HepG2 (cell line): ENCODE measurements at regions not wholly inside any gene's neighbourhood (a gene's known extent, or its start where the extent isn't known, plus 50 kb on each side); places are given as distances from the start of the nearest gene placed in this dataset.
A peak's percentile ranks its signal among the peaks of the same experiment; 100 is the strongest.

Experiments used
- BRD4 ChIP-seq: sonication (generic); formaldehyde crosslinking; IDR thresholded peaks from 2 replicates; pipeline ENCODE4 v1.4.0; 2020; ENCODE audit warnings: missing genetic modification reagents
- CEBPG ChIP-seq: IDR thresholded peaks from 2 replicates; pipeline ENCODE4 v1.6.1; 2016
- DNMT1 ChIP-seq: sonication (generic); formaldehyde crosslinking; IDR thresholded peaks from 2 replicates; pipeline ENCODE4 v1.5.1; 2020; ENCODE audit warnings: mild to moderate bottlenecking, missing genetic modification reagents
- ERF ChIP-seq: IDR thresholded peaks from 2 replicates; pipeline ENCODE4 v1.6.1; 2018; ENCODE audit warnings: missing biosample characterization, missing genetic modification reagents
- MED1 ChIP-seq: sonication (generic); formaldehyde crosslinking; IDR thresholded peaks from 2 replicates; pipeline ENCODE4 v1.4.0; 2020; ENCODE audit warnings: missing genetic modification reagents
- MEIS1 ChIP-seq: sonication (generic); formaldehyde crosslinking; IDR thresholded peaks from 2 replicates; pipeline ENCODE4 v1.9.0; 2021; ENCODE audit warnings: mild to moderate bottlenecking, missing genetic modification reagents, moderate library complexity, borderline replicate concordance
- NCOR1 ChIP-seq: fragments of 200-600 bp; sonication (generic); IDR thresholded peaks from 2 replicates; pipeline ENCODE4 v1.7.0; 2017; ENCODE audit warnings: antibody characterized with exemption, low read length, borderline replicate concordance
- NFATC3 ChIP-seq: sonication (generic); formaldehyde crosslinking; IDR thresholded peaks from 2 replicates; pipeline ENCODE4 v1.5.1; 2020; ENCODE audit warnings: mild to moderate bottlenecking, missing genetic modification reagents
- NFE2L1 ChIP-seq: sonication (generic); formaldehyde crosslinking; IDR thresholded peaks from 2 replicates; pipeline ENCODE4 v1.4.0; 2020; ENCODE audit warnings: missing genetic modification reagents, mild to moderate bottlenecking, borderline replicate concordance
- NR2C2 ChIP-seq: sonication (generic); formaldehyde crosslinking; IDR thresholded peaks from 2 replicates; pipeline ENCODE4 v1.4.0; 2020; ENCODE audit warnings: missing genetic modification reagents, mild to moderate bottlenecking, moderate library complexity, borderline replicate concordance
- POGZ ChIP-seq: sonication (generic); formaldehyde crosslinking; IDR thresholded peaks from 2 replicates; pipeline ENCODE4 v1.4.0; 2020; ENCODE audit warnings: mild to moderate bottlenecking, missing genetic modification reagents
- REPIN1 ChIP-seq: sonication (generic); formaldehyde crosslinking; IDR thresholded peaks from 2 replicates; pipeline ENCODE4 v1.8.0; 2022; ENCODE audit warnings: missing genetic modification reagents, low read depth, mild to moderate bottlenecking, borderline replicate concordance
- SAP130 ChIP-seq: IDR thresholded peaks from 2 replicates; pipeline ENCODE4 v1.6.1; 2016; ENCODE audit warnings: low read depth
- SMYD3 ChIP-seq: sonication (generic); formaldehyde crosslinking; IDR thresholded peaks from 2 replicates; pipeline ENCODE4 v1.8.1; 2023; ENCODE audit warnings: mild to moderate bottlenecking, missing genetic modification reagents
- TOE1 ChIP-seq: sonication (generic); formaldehyde crosslinking; IDR thresholded peaks from 2 replicates; pipeline ENCODE4 v1.4.0; 2020; ENCODE audit warnings: mild to moderate bottlenecking, missing genetic modification reagents
- UBTF ChIP-seq: sonication (generic); formaldehyde crosslinking; IDR thresholded peaks from 2 replicates; pipeline ENCODE4 v1.4.0; 2020; ENCODE audit warnings: mild to moderate bottlenecking, missing genetic modification reagents
- ZGPAT ChIP-seq: IDR thresholded peaks from 2 replicates; pipeline ENCODE4 v1.6.1; 2016; ENCODE audit warnings: mild to moderate bottlenecking
- ZNF543 ChIP-seq: sonication (generic); formaldehyde crosslinking; IDR thresholded peaks from 2 replicates; pipeline ENCODE4 v1.4.0; 2020; ENCODE audit warnings: mild to moderate bottlenecking, missing genetic modification reagents
- ZSCAN21 ChIP-seq: sonication (generic); formaldehyde crosslinking; IDR thresholded peaks from 2 replicates; pipeline ENCODE4 v1.8.0; 2022; ENCODE audit warnings: mild to moderate bottlenecking, missing genetic modification reagents, moderate library complexity, borderline replicate concordance
- TF ChIP-seq, protein P1 (sequence below): sonication (generic); formaldehyde crosslinking; IDR thresholded peaks from 2 replicates; pipeline ENCODE4 v1.5.0; 2020; ENCODE audit warnings: mild to moderate bottlenecking, missing genetic modification reagents, borderline replicate concordance
- TF ChIP-seq, protein P2 (sequence below): sonication (generic); formaldehyde crosslinking; IDR thresholded peaks from 2 replicates; pipeline ENCODE4 v1.5.0; 2020; ENCODE audit warnings: mild to moderate bottlenecking, missing genetic modification reagents

- TF ChIP-seq, protein P1, sequence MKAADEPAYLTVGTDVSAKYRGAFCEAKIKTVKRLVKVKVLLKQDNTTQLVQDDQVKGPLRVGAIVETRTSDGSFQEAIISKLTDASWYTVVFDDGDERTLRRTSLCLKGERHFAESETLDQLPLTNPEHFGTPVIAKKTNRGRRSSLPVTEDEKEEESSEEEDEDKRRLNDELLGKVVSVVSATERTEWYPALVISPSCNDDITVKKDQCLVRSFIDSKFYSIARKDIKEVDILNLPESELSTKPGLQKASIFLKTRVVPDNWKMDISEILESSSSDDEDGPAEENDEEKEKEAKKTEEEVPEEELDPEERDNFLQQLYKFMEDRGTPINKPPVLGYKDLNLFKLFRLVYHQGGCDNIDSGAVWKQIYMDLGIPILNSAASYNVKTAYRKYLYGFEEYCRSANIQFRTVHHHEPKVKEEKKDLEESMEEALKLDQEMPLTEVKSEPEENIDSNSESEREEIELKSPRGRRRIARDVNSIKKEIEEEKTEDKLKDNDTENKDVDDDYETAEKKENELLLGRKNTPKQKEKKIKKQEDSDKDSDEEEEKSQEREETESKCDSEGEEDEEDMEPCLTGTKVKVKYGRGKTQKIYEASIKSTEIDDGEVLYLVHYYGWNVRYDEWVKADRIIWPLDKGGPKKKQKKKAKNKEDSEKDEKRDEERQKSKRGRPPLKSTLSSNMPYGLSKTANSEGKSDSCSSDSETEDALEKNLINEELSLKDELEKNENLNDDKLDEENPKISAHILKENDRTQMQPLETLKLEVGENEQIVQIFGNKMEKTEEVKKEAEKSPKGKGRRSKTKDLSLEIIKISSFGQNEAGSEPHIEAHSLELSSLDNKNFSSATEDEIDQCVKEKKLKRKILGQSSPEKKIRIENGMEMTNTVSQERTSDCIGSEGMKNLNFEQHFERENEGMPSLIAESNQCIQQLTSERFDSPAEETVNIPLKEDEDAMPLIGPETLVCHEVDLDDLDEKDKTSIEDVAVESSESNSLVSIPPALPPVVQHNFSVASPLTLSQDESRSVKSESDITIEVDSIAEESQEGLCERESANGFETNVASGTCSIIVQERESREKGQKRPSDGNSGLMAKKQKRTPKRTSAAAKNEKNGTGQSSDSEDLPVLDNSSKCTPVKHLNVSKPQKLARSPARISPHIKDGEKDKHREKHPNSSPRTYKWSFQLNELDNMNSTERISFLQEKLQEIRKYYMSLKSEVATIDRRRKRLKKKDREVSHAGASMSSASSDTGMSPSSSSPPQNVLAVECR (CRISPR knock-in tag): peak; percentile 36; the same call in 1 of the 2 replicates
- 0 out of 2 replicates have a peak, but pooled peaks have one; percentile 7 for TF ChIP-seq NR2C2
- TF ChIP-seq ERF (CRISPR knock-in tag): 0 out of 2 replicates have a peak, but pooled peaks have one; percentile 53
- TF ChIP-seq ZNF543 (CRISPR knock-in tag): no peak
- TF ChIP-seq NFE2L1 (CRISPR knock-in tag): no peak
- TF ChIP-seq BRD4 (CRISPR knock-in tag): no peak
- TF ChIP-seq DNMT1 (CRISPR knock-in tag): no peak
- no peak for TF ChIP-seq NFATC3
- TF ChIP-seq NCOR1: peak; percentile 74; the same call in 1 of the 2 replicates
- no peak for TF ChIP-seq TOE1
- TF ChIP-seq MED1 (CRISPR knock-in tag): peak; percentile 52
- TF ChIP-seq ZGPAT (CRISPR knock-in tag): peak; percentile 58; the same call in 1 of the 2 replicates
- peak; percentile 84; the same call in 1 of the 2 replicates for TF ChIP-seq REPIN1 (CRISPR knock-in tag)
- TF ChIP-seq ZSCAN21 (CRISPR knock-in tag): no peak
- TF ChIP-seq MEIS1: no peak; the same call in 1 of the 2 replicates
- peak; percentile 33; the same call in 1 of the 2 replicates for TF ChIP-seq UBTF (CRISPR knock-in tag)
- peak; percentile 76 for TF ChIP-seq SAP130 (CRISPR knock-in tag)
- TF ChIP-seq CEBPG (CRISPR knock-in tag): peak; percentile 87
- TF ChIP-seq, protein P2, sequence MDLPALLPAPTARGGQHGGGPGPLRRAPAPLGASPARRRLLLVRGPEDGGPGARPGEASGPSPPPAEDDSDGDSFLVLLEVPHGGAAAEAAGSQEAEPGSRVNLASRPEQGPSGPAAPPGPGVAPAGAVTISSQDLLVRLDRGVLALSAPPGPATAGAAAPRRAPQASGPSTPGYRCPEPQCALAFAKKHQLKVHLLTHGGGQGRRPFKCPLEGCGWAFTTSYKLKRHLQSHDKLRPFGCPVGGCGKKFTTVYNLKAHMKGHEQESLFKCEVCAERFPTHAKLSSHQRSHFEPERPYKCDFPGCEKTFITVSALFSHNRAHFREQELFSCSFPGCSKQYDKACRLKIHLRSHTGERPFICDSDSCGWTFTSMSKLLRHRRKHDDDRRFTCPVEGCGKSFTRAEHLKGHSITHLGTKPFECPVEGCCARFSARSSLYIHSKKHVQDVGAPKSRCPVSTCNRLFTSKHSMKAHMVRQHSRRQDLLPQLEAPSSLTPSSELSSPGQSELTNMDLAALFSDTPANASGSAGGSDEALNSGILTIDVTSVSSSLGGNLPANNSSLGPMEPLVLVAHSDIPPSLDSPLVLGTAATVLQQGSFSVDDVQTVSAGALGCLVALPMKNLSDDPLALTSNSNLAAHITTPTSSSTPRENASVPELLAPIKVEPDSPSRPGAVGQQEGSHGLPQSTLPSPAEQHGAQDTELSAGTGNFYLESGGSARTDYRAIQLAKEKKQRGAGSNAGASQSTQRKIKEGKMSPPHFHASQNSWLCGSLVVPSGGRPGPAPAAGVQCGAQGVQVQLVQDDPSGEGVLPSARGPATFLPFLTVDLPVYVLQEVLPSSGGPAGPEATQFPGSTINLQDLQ: 0 out of 2 replicates have a peak, but pooled peaks have one; percentile 34
- peak; percentile 73; the same call in 1 of the 2 replicates for TF ChIP-seq SMYD3 (CRISPR knock-in tag)
- peak; percentile 69; the same call in 1 of the 2 replicates for TF ChIP-seq POGZ (CRISPR knock-in tag)
Measured at GRCh38 chr4:159046683-159047082, 56.2 kb upstream of the RAPGEF2 start (continued).
